ENCODE measurements at regions not wholly inside any gene's neighbourhood (a gene's known extent, or its start where the extent isn't known, plus 50 kb on each side); places are given as distances from the start of the nearest gene placed in this dataset.

DNA sequence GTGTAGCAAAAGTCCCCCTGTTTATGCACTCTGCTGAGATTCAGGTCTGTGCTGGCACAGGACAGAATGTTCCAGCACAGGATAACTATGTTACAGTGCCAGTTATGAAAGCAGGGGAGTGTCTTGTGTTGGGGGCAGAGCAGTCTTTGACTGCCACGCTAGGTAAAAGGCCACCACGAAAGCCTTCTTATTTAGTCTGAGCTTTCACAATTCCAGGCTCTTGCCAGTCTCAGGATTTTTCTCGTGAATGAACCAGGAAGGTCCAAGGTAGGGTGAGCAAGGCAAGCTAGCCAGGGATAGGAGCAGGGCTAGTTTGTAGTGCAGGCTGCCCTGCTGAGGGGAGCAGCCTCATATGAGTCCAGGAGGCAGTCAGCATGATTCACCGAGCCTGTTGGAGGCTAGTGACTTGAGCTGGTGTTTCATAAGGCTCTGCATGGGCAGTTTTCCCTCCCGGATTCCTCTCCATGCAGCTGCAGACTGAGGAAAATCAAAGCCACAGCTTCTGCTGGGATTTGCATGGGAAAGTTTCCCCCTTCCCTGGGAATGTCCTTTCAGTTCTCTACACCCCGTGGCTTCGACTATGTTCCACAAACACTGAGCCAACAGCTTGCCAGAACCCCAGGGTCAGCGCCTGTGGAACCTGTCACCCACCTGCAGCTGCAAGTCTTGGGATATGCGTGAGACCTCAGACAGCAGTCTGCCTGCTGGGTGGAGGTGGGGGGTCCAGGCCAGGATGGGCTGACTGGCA is 112.3 kb downstream of the JCAD start:
- TF ChIP-seq, protein P1, sequence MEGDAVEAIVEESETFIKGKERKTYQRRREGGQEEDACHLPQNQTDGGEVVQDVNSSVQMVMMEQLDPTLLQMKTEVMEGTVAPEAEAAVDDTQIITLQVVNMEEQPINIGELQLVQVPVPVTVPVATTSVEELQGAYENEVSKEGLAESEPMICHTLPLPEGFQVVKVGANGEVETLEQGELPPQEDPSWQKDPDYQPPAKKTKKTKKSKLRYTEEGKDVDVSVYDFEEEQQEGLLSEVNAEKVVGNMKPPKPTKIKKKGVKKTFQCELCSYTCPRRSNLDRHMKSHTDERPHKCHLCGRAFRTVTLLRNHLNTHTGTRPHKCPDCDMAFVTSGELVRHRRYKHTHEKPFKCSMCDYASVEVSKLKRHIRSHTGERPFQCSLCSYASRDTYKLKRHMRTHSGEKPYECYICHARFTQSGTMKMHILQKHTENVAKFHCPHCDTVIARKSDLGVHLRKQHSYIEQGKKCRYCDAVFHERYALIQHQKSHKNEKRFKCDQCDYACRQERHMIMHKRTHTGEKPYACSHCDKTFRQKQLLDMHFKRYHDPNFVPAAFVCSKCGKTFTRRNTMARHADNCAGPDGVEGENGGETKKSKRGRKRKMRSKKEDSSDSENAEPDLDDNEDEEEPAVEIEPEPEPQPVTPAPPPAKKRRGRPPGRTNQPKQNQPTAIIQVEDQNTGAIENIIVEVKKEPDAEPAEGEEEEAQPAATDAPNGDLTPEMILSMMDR (IDR thresholded peaks at IDR 0.05), result no peak
- no peak for TF ChIP-seq POLR2A (IDR thresholded peaks at IDR 0.05)

All from lower leg skin (tissue), 3 donors.